GM23338 (cell line): ENCODE measurements at regions not wholly inside any gene's neighbourhood (a gene's known extent, or its start where the extent isn't known, plus 50 kb on each side); places are given as distances from the start of the nearest gene placed in this dataset.

Source experiments
- ATAC-seq: fragments of 200-7000 bp; cut with Tn5 transposase; 3 replicates; pipeline ENCODE4 v1.9.1; 2020
- DNase-seq: peaks from one replicate; pipeline ENCODE4 v3.0.0-alpha.2; 2015; ENCODE audit warnings: low spot score
- H2AFZ ChIP-seq: fragments of 200-600 bp; sonication (generic); 2 replicates; pipeline ENCODE4 v1.8.0; 2016; ENCODE audit warnings: antibody characterized with exemption, mild to moderate bottlenecking, moderate library complexity
- H3F3A ChIP-seq: fragments of 200-600 bp; sonication (generic); replicated peaks from 2 replicates; pipeline ENCODE4 v1.8.0; 2017; ENCODE audit warnings: antibody characterized with exemption, mixed run types, low read depth
- H3K27ac ChIP-seq: fragments of 200-600 bp; sonication (generic); 2 replicates; pipeline ENCODE4 v1.6.1; 2016; ENCODE audit warnings: low read depth
- H3K27me3 ChIP-seq: fragments of 200-600 bp; sonication (generic); 2 replicates; pipeline ENCODE4 v1.8.0; 2016; ENCODE audit warnings: mild to moderate bottlenecking, mixed run types, moderate library complexity; ENCODE audit not compliant: insufficient read depth
- H3K36me3 ChIP-seq: fragments of 200-600 bp; sonication (generic); 2 replicates; pipeline ENCODE4 v1.8.0; 2016; ENCODE audit warnings: mild to moderate bottlenecking; ENCODE audit not compliant: insufficient read depth
- H3K4me1 ChIP-seq: fragments of 200-600 bp; sonication (generic); 2 replicates; pipeline ENCODE4 v1.8.0; 2016; ENCODE audit warnings: mild to moderate bottlenecking, moderate library complexity; ENCODE audit not compliant: insufficient read depth
- H3K4me2 ChIP-seq: fragments of 200-600 bp; sonication (generic); 2 replicates; pipeline ENCODE4 v1.7.1; 2017; ENCODE audit warnings: mixed run types
- H3K4me3 ChIP-seq: fragments of 200-600 bp; sonication (generic); 2 replicates; pipeline ENCODE4 v1.6.1; 2016; ENCODE audit warnings: mixed run types
- H3K79me2 ChIP-seq: fragments of 200-600 bp; sonication (generic); replicated peaks from 2 replicates; pipeline ENCODE4 v1.8.0; 2017; ENCODE audit warnings: mild to moderate bottlenecking; ENCODE audit not compliant: insufficient read depth
- H3K9me2 ChIP-seq: fragments of 200-600 bp; sonication (generic); 2 replicates; pipeline ENCODE4 v1.8.0; 2017; ENCODE audit not compliant: insufficient read depth
- H4K20me1 ChIP-seq: fragments of 200-600 bp; sonication (generic); replicated peaks from 2 replicates; pipeline ENCODE4 v1.8.0; 2017; ENCODE audit warnings: mild to moderate bottlenecking; ENCODE audit not compliant: insufficient read depth
- H3K27ac Mint-ChIP-seq: 2 replicates; pipeline ENCODE4 v1.8.0; 2020; ENCODE audit warnings: inconsistent platforms, mild to moderate bottlenecking, moderate library complexity, mixed read lengths
- H3K27me3 Mint-ChIP-seq: 3 replicates; pipeline ENCODE4 v1.8.0; 2022; ENCODE audit warnings: low read depth, mild to moderate bottlenecking, moderate library complexity, mixed read lengths, inconsistent platforms; ENCODE audit not compliant: insufficient read depth, poor library complexity
- H3K36me3 Mint-ChIP-seq: 3 replicates; pipeline ENCODE4 v1.8.0; 2021; ENCODE audit warnings: low read depth, mild to moderate bottlenecking, inconsistent platforms, moderate library complexity, mixed read lengths
- H3K4me1 Mint-ChIP-seq: 3 replicates; pipeline ENCODE4 v1.8.0; 2020; ENCODE audit warnings: mild to moderate bottlenecking, inconsistent platforms, mixed read lengths
- H3K4me3 Mint-ChIP-seq: 3 replicates; pipeline ENCODE4 v1.8.0; 2021; ENCODE audit warnings: moderate library complexity, mild to moderate bottlenecking, inconsistent platforms, mixed read lengths
- H3K9me3 Mint-ChIP-seq: 3 replicates; pipeline ENCODE4 v1.8.0; 2020; ENCODE audit warnings: moderate library complexity, mild to moderate bottlenecking, inconsistent platforms, mixed read lengths
- CREB1 ChIP-seq: fragments of 250-450 bp; sonication (Bioruptor Pico); IDR thresholded peaks from 2 replicates; pipeline ENCODE4 v1.5.0; 2020; ENCODE audit warnings: low read depth, mild to moderate bottlenecking, moderate library complexity
- CTCF ChIP-seq, 2 experiments: fragments of 200-600 bp in 1 of 2; sonication (generic) in 1 of 2; conservative IDR thresholded peaks; 2 replicates each; pipeline versions ENCODE4 v1.5.1 to v1.6.1; 2016 to 2017; ENCODE audit warnings: antibody characterized with exemption in 2 of 2, low read depth in 2 of 2, mild to moderate bottlenecking in 2 of 2, moderate library complexity in 1 of 2
- EZH2 ChIP-seq: fragments of 200-600 bp; sonication (generic); IDR thresholded peaks from one replicate; pipeline ENCODE4 v1.8.0; 2017; ENCODE audit warnings: antibody characterized with exemption, mild to moderate bottlenecking, low read depth; ENCODE audit not compliant: unreplicated experiment
- JUNB ChIP-seq: IDR thresholded peaks from one replicate; pipeline ENCODE4 v1.6.1; 2016; ENCODE audit warnings: antibody characterized with exemption; ENCODE audit not compliant: unreplicated experiment
- NANOG ChIP-seq: IDR thresholded peaks from 2 replicates; pipeline ENCODE4 v1.6.1; 2016; ENCODE audit warnings: antibody characterized with exemption, borderline replicate concordance
- POLR2AphosphoS5 ChIP-seq: IDR thresholded peaks from 2 replicates; pipeline ENCODE4 v1.6.1; 2016; ENCODE audit warnings: antibody characterized with exemption, low read depth
- ZNF331 ChIP-seq: fragments of 250-450 bp; sonication (Bioruptor Pico); IDR thresholded peaks from 2 replicates; pipeline ENCODE4 v1.5.0; 2020; ENCODE audit warnings: low read depth, mild to moderate bottlenecking, moderate library complexity
- TF ChIP-seq, protein P1 (sequence below): IDR thresholded peaks from one replicate; pipeline ENCODE4 v1.6.1; 2018; ENCODE audit warnings: antibody characterized with exemption; ENCODE audit not compliant: unreplicated experiment
- TF ChIP-seq, protein P2 (sequence below): IDR thresholded peaks from 2 replicates; pipeline ENCODE4 v1.6.1; 2016; ENCODE audit warnings: antibody characterized with exemption
- TF ChIP-seq, protein P3 (sequence below): fragments of 250-450 bp; sonication (Bioruptor Pico); IDR thresholded peaks from 2 replicates; pipeline ENCODE4 v1.5.0; 2020; ENCODE audit warnings: mild to moderate bottlenecking, moderate library complexity

- Mint-ChIP-seq H3K27ac (no peak overlapping the region), H3K4me3 (no peak overlapping the region), H3K9me3 (peaks cover 51% of the 10 kb centered on the region), H3K4me1 (no peaks in the 10 kb centered on the region), H3K27me3 (peaks cover 5% of the 10 kb centered on the region), H3K36me3 (peaks cover 35% of the 10 kb centered on the region)
- no peaks in the 10 kb centered on the region for H3K36me3 ChIP-seq
- no peak for TF ChIP-seq NANOG
- no peaks in the 10 kb centered on the region for H3F3A ChIP-seq
- H3K4me1 ChIP-seq = no peaks in the 10 kb centered on the region
- no peak overlapping the region for H2AFZ ChIP-seq
- no peak overlapping the region for H3K27ac ChIP-seq
- ATAC-seq (no peak), DNase-seq (no peak)
- H3K27me3 ChIP-seq = no peaks in the 10 kb centered on the region
- H4K20me1 ChIP-seq = no peaks in the 10 kb centered on the region
- 0 out of 2 replicates have a peak, but pooled peaks cover 3% of the 10 kb centered on the region for H3K9me2 ChIP-seq
- no peak overlapping the region for H3K4me2 ChIP-seq
- H3K79me2 ChIP-seq = no peaks in the 10 kb centered on the region
- H3K4me3 ChIP-seq = no peak overlapping the region
Observed at GRCh38 chr10:3362394-3362793, 189.8 kb upstream of the PITRM1 start.

DNA sequence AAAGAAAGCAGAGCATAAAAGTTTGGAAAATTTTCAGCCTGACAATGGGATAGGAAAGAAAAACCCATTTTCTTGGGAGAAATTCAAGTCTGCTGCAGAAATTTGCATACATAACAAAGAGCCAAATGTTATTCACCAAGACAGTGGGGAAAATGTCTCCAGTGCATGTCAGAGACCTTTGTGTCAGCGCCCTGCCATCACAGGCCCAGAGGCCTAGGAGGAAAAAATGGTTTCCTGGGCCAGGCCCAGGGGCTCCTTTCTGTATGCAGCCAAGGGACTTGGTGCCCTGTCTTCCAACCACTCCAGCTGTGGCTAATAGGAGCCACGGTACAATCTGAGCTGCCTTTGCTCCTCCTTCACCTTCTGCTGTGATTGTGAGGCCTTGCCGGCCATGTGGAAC, 189.1 kb upstream of the PITRM1 start:
- Mint-ChIP-seq H3K9me3 (peaks cover 51% of the 10 kb centered on the region), H3K36me3 (peaks cover 35% of the 10 kb centered on the region), H3K27ac (no peak overlapping the region), H3K4me3 (no peak overlapping the region), H3K4me1 (no peaks in the 10 kb centered on the region), H3K27me3 (peaks cover 5% of the 10 kb centered on the region)
- H3K79me2 ChIP-seq = no peaks in the 10 kb centered on the region
- H3K4me3 ChIP-seq = no peak overlapping the region
- no peaks in the 10 kb centered on the region for H3K36me3 ChIP-seq
- DNase-seq = no peak
- no peak for ATAC-seq
- H2AFZ ChIP-seq = no peak overlapping the region
- H3K4me2 ChIP-seq = no peak overlapping the region
- no peak overlapping the region for H3K27ac ChIP-seq
- no peaks in the 10 kb centered on the region for H3K4me1 ChIP-seq
- H3K9me2 ChIP-seq = 0 out of 2 replicates have a peak, but pooled peaks cover 3% of the 10 kb centered on the region
- no peaks in the 10 kb centered on the region for H4K20me1 ChIP-seq
- H3K27me3 ChIP-seq = no peaks in the 10 kb centered on the region
- no peaks in the 10 kb centered on the region for H3F3A ChIP-seq
- TF ChIP-seq, protein P1, sequence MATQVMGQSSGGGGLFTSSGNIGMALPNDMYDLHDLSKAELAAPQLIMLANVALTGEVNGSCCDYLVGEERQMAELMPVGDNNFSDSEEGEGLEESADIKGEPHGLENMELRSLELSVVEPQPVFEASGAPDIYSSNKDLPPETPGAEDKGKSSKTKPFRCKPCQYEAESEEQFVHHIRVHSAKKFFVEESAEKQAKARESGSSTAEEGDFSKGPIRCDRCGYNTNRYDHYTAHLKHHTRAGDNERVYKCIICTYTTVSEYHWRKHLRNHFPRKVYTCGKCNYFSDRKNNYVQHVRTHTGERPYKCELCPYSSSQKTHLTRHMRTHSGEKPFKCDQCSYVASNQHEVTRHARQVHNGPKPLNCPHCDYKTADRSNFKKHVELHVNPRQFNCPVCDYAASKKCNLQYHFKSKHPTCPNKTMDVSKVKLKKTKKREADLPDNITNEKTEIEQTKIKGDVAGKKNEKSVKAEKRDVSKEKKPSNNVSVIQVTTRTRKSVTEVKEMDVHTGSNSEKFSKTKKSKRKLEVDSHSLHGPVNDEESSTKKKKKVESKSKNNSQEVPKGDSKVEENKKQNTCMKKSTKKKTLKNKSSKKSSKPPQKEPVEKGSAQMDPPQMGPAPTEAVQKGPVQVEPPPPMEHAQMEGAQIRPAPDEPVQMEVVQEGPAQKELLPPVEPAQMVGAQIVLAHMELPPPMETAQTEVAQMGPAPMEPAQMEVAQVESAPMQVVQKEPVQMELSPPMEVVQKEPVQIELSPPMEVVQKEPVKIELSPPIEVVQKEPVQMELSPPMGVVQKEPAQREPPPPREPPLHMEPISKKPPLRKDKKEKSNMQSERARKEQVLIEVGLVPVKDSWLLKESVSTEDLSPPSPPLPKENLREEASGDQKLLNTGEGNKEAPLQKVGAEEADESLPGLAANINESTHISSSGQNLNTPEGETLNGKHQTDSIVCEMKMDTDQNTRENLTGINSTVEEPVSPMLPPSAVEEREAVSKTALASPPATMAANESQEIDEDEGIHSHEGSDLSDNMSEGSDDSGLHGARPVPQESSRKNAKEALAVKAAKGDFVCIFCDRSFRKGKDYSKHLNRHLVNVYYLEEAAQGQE = no peak
- TF ChIP-seq CREB1 (CRISPR knock-in tag) = no peak
- TF ChIP-seq, protein P2, sequence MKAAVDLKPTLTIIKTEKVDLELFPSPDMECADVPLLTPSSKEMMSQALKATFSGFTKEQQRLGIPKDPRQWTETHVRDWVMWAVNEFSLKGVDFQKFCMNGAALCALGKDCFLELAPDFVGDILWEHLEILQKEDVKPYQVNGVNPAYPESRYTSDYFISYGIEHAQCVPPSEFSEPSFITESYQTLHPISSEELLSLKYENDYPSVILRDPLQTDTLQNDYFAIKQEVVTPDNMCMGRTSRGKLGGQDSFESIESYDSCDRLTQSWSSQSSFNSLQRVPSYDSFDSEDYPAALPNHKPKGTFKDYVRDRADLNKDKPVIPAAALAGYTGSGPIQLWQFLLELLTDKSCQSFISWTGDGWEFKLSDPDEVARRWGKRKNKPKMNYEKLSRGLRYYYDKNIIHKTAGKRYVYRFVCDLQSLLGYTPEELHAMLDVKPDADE = no peak
- no peak for TF ChIP-seq ZNF331 (CRISPR knock-in tag)
- no peak for TF ChIP-seq JUNB
- TF ChIP-seq EZH2 = no peak
- TF ChIP-seq CTCF (conservative IDR thresholded peaks at IDR 0.05; ENCODE audit: low read depth in 2 of 2) = no peak
- TF ChIP-seq, protein P3, sequence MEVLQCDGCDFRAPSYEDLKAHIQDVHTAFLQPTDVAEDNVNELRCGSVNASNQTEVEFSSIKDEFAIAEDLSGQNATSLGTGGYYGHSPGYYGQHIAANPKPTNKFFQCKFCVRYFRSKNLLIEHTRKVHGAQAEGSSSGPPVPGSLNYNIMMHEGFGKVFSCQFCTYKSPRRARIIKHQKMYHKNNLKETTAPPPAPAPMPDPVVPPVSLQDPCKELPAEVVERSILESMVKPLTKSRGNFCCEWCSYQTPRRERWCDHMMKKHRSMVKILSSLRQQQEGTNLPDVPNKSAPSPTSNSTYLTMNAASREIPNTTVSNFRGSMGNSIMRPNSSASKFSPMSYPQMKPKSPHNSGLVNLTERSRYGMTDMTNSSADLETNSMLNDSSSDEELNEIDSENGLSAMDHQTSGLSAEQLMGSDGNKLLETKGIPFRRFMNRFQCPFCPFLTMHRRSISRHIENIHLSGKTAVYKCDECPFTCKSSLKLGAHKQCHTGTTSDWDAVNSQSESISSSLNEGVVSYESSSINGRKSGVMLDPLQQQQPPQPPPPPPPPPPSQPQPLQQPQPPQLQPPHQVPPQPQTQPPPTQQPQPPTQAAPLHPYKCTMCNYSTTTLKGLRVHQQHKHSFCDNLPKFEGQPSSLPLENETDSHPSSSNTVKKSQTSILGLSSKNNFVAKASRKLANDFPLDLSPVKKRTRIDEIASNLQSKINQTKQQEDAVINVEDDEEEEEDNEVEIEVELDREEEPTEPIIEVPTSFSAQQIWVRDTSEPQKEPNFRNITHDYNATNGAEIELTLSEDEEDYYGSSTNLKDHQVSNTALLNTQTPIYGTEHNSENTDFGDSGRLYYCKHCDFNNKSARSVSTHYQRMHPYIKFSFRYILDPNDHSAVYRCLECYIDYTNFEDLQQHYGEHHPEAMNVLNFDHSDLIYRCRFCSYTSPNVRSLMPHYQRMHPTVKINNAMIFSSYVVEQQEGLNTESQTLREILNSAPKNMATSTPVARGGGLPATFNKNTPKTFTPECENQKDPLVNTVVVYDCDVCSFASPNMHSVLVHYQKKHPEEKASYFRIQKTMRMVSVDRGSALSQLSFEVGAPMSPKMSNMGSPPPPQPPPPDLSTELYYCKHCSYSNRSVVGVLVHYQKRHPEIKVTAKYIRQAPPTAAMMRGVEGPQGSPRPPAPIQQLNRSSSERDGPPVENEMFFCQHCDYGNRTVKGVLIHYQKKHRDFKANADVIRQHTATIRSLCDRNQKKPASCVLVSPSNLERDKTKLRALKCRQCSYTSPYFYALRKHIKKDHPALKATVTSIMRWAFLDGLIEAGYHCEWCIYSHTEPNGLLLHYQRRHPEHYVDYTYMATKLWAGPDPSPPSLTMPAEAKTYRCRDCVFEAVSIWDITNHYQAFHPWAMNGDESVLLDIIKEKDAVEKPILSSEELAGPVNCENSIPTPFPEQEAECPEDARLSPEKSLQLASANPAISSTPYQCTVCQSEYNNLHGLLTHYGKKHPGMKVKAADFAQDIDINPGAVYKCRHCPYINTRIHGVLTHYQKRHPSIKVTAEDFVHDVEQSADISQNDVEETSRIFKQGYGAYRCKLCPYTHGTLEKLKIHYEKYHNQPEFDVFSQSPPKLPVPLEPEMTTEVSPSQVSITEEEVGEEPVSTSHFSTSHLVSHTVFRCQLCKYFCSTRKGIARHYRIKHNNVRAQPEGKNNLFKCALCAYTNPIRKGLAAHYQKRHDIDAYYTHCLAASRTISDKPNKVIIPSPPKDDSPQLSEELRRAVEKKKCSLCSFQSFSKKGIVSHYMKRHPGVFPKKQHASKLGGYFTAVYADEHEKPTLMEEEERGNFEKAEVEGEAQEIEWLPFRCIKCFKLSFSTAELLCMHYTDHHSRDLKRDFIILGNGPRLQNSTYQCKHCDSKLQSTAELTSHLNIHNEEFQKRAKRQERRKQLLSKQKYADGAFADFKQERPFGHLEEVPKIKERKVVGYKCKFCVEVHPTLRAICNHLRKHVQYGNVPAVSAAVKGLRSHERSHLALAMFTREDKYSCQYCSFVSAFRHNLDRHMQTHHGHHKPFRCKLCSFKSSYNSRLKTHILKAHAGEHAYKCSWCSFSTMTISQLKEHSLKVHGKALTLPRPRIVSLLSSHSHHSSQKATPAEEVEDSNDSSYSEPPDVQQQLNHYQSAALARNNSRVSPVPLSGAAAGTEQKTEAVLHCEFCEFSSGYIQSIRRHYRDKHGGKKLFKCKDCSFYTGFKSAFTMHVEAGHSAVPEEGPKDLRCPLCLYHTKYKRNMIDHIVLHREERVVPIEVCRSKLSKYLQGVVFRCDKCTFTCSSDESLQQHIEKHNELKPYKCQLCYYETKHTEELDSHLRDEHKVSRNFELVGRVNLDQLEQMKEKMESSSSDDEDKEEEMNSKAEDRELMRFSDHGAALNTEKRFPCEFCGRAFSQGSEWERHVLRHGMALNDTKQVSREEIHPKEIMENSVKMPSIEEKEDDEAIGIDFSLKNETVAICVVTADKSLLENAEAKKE (CRISPR knock-in tag) = no peak
- TF ChIP-seq POLR2AphosphoS5 = no peak
